ENCODE measurements at regions not wholly inside any gene's neighbourhood (a gene's known extent, or its start where the extent isn't known, plus 50 kb on each side); places are given as distances from the start of the nearest gene placed in this dataset.

GRCh38 chr18:41599466-41599865 is 355.6 kb upstream of the PIK3C3 start:
- TF ChIP-seq POLR2AphosphoS5 (IDR thresholded peaks at IDR 0.05), result no peak
- TF ChIP-seq CTCF (IDR thresholded peaks at IDR 0.05), result no peak
- no peak for TF ChIP-seq POLR2A (IDR thresholded peaks at IDR 0.05)
- no peak for TF ChIP-seq EP300 (IDR thresholded peaks at IDR 0.05)
